Lower leg skin (tissue), 3 donors: ENCODE measurements at regions not wholly inside any gene's neighbourhood (a gene's known extent, or its start where the extent isn't known, plus 50 kb on each side); places are given as distances from the start of the nearest gene placed in this dataset.

ENCODE experiments used
- POLR2A ChIP-seq, 2 donors: fragments of 450-650 bp; IDR thresholded peaks; one replicate each; pipeline ENCODE4 v1.6.1; 2016 to 2017; ENCODE audit warnings: antibody characterized with exemption in 2 of 2, mild to moderate bottlenecking in 1 of 2, moderate library complexity in 1 of 2
- TF ChIP-seq, protein P1 (sequence below), 3 donors: fragments of 450-650 bp; IDR thresholded peaks; one replicate each; pipeline ENCODE4 v1.5.1; 2016; ENCODE audit warnings: antibody characterized with exemption in 3 of 3, mild to moderate bottlenecking in 3 of 3, moderate library complexity in 2 of 3

DNA sequence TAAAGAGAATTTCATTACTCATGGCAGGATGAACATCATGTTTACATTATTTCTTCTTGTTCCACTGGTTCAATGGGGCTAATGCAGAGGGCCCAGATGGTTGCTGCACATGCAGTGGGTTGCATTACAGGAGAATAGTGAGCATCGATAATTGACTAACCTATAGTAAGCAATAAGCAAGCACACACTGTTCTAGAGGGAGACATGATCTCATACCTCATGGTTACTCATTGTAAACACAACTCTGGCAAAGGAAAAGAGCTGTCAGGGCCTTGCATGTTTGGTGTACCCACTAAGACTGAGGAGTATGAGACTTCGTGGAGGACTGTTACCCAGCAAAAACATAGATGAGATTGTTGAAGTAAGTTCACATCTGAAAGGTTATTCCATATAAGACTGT lies 885.6 kb upstream of the VRK2 start:
- TF ChIP-seq, protein P1, sequence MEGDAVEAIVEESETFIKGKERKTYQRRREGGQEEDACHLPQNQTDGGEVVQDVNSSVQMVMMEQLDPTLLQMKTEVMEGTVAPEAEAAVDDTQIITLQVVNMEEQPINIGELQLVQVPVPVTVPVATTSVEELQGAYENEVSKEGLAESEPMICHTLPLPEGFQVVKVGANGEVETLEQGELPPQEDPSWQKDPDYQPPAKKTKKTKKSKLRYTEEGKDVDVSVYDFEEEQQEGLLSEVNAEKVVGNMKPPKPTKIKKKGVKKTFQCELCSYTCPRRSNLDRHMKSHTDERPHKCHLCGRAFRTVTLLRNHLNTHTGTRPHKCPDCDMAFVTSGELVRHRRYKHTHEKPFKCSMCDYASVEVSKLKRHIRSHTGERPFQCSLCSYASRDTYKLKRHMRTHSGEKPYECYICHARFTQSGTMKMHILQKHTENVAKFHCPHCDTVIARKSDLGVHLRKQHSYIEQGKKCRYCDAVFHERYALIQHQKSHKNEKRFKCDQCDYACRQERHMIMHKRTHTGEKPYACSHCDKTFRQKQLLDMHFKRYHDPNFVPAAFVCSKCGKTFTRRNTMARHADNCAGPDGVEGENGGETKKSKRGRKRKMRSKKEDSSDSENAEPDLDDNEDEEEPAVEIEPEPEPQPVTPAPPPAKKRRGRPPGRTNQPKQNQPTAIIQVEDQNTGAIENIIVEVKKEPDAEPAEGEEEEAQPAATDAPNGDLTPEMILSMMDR (IDR thresholded peaks at IDR 0.05) = no peak
- TF ChIP-seq POLR2A (IDR thresholded peaks at IDR 0.05) = no peak
